ENCODE measurements at regions not wholly inside any gene's neighbourhood (a gene's known extent, or its start where the extent isn't known, plus 50 kb on each side); places are given as distances from the start of the nearest gene placed in this dataset.
A peak's percentile ranks its signal among the peaks of the same experiment; 100 is the strongest.
"Not testable (repeated sequence)": the region's sequence is repeated elsewhere in the genome, so short reads cannot be mapped to it uniquely, and the experiment has no call there.

DNA sequence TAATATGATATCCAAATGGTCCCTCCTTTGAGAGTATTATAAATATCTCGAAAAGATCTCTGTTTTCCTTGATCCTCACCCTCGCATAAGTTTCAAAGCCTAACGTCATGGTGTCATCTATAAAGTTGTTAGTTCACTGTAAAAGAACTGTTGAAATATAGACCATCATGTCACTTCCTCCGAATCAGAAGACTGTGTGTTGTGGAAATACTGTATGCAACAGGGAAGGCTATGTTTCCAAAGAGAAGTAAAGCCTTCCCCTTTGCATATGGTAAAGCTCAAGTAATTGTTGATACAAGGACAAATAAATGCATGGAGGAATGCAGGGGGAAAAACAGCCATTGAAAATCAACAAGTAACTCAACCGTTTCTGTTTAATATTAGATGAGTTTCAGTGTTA lies 125.9 kb downstream of the ZNF365 start:
- DNase-seq: not testable (repeated sequence)

GRCh38 chr10:62501547-62501946 lies 127.4 kb downstream of the ZNF365 start:
- peak; percentile 95 for DNase-seq

- peak; percentile 89 for DNase-seq
Measured at GRCh38 chr10:62502995-62503613, 128.9 kb downstream of the ZNF365 start.

GRCh38 chr10:62503872-62504271 lies 129.7 kb downstream of the ZNF365 start:
- no peak for DNase-seq

DNA sequence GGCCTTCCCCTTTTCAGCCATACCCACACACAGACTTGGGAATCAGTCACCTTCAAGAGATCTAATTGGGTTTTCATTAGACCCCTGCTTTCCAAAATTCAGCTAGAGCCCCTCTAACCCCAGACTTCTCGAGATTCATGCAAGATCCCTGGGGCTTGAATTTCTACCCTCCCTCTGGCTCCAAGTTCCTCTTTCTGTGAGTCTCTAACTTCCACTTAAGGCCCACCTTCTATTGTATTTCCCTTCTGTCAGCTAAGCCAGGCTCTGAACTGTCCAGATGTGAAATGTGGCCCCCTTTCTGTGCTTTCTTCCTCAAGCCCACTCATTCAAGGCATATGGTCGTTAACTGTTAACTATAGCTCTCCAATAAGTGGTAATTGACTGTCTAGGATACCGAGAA lies 132.2 kb downstream of the ZNF365 start:
- peak; percentile 78 for DNase-seq

DNA sequence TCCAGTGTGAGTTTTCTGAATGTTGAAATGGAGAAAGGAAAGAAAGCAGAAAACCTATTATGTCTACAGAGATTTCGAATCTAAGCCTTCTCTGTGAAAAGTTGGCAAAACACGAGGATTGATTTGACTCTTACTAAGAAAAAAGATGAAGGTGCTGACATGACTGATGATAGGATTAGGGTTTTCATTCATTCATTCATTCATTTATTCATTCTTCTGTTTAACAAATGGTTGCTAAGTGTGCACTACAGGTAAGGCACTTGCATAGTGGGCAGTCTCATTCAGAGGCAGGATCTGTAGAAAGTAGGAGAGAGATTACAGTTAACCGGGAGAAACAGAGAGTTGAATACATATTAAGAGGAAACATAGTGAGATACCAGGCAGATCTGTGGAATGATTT lies 137.1 kb downstream of the ZNF365 start:
- DNase-seq: no peak

DNA sequence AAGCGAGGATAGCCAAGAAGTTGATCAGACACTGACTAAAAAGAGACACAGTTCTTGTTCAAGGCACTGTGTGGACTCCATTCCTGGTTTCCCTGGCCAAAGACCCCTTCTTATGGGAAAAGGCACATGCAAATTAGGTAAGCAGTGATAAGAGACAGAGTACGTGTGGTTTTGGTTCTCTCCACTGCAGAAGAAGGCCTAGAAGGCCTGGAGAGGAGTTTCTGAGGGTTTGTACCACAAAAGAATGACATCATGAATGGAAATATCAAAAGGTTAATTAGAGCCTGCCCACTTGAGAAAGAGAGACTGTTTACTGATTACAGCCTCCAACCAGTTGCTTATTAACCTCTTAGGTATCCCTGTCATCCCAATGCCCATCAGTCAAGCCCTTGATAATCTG lies 137.5 kb downstream of the ZNF365 start:
- no peak for DNase-seq

DNA sequence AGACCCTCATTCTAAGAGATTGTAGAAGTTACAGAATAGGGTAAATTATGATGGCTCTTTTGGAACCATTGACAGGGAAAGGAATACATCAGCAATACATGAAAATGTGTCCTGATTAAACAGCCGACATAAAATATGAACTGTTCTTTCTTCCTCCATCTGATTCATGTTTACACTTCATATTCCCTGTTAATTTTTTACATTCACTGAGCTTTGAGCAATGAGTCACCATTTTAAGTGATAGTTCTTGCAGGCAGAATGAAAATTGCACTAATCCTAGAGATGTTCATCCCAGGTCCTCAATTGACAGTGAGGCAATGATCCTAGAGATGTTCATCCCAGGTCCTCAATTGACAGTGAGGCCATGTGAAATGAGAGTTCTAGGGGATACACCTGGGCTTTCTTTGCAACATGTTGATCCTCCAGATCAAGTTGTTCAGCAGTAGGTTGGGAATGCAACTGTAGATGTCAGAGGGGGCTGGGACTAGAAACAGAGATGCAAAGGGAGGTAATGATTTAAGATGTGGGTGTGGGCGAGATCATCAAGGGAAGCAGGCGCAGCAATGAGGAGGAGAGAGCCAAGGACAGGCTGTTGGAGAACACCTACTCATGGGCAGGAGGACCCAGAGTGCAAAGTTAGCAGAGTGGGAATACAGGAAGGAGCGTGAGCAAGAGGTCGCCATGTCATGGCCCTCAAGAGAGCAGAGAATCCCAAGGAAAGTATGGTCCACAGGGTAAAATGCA lies 138.7 kb downstream of the ZNF365 start:
- DNase-seq: no peak

DNA sequence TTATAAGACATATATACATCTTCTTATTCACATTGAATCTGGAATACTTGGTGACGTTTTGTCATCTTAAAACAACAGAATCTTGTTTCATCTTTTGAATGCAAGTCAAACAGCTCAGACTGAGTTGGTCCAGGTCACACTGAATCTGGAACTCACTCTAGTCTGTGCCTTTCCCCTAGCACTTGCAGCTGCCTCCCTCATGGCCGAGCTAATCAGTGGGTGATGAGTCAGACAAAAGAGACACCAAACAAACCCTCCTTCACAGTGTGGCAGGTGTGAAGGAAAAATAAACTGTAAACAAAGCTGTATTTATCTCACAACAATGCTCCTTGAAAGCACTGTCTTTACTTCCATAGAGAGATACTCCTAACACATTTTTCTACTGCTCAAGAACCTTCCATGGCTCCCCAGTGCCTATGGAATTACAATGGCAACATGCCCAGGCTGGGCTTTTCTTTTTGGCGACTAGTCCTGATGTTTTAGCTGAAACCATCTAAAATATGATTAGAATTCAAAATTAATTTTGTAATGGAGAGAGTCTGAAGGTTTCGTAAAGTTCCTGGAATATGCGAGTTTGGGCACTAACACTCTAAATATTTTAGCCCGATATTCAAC lies 140.0 kb downstream of the ZNF365 start:
- DNase-seq: no peak

DNA sequence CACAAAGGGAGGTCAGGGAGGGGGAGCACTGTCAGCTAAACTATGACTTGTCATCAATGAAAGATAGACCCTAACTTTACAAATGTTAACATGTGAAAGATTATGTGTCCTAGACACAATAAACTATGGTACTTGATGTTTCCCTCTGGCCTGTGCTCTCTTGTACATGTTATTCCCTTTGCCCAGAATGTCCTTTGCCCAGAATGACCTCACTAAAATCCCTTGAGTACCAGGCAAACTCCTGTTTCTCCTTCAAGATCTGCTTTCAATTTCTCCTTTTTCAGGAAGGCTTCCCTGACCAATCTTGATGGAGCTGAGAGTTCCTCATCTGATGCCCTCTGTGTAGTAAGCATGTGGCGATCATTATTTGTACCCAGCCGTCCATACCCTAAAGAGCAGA lies 143.1 kb downstream of the ZNF365 start:
- DNase-seq: no peak

DNA sequence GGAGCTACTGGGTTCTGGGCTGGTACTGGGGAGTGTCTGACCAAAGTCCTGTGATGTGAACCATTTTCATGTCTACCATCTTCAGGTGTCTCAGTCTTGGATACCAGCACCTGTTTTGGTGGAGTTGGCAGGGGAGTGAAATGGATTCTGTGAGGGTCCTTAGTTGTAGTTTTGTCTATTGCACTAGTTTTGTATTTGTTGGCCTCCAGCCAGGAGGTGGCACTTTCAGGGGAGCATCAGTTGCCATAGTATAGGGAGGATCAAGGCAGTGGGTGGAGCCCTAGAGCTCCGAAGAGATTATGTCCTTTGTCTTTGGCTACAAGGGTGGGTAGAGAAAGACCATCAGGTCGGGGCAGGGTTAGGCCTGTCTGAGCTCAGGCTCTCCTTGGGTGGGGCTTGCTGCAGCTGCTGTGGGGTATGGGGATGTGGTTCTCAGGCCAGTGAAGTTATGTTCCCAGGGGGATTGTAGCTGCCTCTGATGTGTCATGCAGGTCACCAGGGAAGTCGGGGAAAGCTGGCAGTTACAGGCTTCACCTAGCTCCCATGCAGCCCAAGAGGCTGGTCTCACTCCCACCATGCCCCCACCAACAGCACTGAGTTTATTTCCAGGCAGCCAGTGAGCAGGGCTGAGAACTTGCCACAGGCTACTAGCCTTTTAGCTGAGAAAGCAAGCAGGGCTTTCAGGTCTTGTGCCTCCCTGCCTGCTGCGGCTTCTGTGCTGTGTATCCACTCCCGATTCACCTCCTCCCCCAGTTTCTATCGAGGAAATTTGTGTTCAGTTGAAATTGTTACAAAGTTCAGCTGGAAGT lies 153.1 kb downstream of the ZNF365 start:
- DNase-seq: peak; percentile 48

- peak; percentile 95 for DNase-seq
Measured at GRCh38 chr10:62528441-62528840, 154.3 kb downstream of the ZNF365 start.

- no peak for DNase-seq
Measured at GRCh38 chr10:62529396-62529795, 155.2 kb downstream of the ZNF365 start.

DNA sequence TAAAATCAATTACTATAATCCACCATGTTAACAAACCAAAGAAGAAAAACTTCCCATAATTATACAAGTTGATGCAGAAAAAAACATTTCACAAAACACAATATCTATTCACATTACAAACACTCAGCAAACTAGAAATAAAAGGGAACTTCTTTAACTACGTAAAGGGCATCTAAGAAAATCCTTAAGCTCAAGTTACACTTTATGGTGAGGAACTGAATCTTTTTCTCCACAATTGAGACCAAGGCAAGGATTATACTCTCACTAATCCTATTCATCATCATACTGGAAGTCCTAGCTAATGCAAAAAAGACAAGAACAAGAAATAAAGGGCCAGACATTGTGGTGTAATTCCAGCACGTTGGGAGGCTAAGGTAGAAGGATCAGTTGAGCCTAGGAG lies 159.9 kb downstream of the ZNF365 start:
- peak; percentile 90 for DNase-seq

DNA sequence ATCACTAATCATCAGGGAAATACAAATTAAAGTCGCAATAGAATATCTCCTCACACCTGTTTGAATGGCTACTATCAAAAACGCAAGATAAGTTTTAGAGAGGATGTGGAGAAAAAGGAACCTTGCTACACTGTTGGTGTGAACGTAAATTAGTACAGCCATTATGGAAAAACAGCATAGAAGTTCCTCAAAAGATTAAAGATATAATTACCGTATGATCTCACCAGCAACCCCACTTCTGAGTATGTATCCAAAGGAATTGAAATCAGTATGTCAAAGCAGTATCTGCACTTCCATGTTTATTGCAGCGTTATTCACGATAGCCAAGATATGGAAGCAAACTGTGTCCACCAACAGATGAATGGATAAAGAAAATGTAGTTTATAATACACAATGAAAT lies 164.4 kb downstream of the ZNF365 start:
- DNase-seq: peak; percentile 58

- DNase-seq: peak; percentile 85
Measured at GRCh38 chr10:62540389-62540788, 166.2 kb downstream of the ZNF365 start.

DNA sequence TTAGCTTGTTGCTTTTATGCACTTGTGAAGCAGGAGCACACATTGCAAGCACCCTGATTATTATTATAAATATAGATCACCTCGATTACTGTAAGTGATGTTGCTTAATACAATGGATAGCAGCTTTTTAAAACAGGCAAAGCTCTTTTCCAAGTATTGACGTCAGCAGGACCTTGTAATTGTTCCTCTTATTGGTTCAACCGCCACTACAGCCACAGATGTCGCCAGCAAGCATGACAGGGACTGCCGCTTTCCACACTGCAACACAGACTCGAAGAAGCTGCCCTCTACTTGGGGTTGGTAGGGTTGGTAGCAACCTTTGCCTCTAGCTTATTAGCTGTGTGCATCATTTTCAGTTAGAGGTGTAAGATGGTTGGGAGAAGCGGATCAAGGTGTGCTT lies 167.6 kb downstream of the ZNF365 start:
- DNase-seq: peak; percentile 96

DNA sequence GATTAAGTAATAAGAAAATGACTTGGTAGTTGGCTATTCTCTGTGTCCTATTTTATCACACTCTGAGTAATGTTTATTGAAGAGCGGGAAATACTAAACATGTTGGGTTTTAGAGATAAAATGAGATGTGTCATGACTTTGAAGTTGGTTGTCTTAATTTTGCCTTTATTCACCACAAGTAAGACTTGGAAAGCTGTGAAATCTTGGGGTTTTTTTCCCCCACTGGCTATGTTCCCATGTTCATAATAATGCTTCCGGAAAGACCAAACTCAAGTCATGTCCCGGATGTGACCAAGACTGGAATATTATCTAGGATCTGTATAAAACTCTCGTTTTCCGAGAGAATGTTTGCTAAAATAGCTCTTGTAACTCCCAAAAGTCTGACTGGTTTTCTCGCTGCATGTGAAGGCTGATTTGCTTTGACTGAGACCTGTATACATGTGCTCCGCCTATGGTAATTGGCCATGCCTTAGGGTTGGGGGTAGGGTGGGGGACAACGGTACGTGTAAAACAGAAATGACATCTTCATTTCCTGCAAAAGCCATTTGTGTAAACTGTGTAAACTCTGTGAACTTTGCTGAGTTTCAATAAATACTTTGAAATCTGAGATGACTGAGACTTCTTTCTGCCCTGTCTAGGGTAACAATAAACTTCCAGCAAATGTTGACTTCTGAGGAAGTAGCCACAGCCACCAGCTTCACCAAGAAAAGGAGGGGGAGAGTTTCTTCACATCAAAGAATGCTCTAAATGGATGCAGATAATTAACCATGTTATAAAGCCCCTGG lies 169.6 kb downstream of the ZNF365 start:
- DNase-seq: peak; percentile 12

DNA sequence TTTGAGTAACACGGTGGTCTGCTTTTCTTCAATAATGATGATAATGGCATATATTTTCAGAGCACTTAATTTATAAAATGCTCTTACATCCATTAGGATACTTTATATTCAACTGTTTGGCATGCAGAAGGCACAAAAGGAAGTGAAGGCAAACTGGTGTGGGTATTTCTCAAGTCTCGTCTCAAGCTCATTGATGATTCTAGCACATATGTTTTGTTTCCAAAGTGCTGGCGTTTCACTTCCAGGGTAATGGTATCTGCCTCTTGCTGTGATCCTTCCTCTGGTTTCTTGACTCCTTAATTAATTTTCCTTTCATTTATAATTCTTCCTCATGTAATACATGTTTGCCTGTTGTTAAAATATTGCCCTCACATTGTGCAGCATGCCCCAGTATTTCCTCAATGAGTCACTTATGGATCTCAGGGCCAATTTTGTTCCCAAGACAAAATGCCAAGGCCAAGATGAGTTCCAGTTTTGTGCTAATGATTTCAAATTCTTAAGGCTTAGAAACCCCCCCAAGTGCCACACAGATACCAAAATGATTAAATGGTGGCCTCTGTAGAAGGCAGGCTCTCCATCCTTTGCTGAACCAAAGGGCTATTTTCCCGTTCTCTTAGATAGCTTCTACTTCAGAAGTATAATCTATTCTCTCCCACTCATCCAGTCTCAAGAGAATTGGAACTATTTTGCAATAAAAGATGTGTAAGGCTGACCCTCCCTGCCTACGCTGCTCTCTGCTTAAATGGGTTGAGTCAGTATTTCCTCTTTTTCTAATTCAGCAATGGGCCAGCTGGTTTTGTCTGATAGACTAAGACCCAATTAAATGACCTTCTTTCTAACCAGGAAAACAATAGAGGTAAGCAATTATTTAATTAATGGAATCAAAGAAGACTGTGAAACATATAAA lies 171.2 kb downstream of the ZNF365 start:
- DNase-seq: peak; percentile 94

- no peak for DNase-seq
Measured at GRCh38 chr10:62548686-62549085, 174.5 kb downstream of the ZNF365 start.

GRCh38 chr10:62550173-62550572 lies 176.0 kb downstream of the ZNF365 start:
- DNase-seq: no peak
